AG09319 (cell line): ENCODE measurements at regions not wholly inside any gene's neighbourhood (a gene's known extent, or its start where the extent isn't known, plus 50 kb on each side); places are given as distances from the start of the nearest gene placed in this dataset.
"Not testable (repeated sequence)": the region's sequence is repeated elsewhere in the genome, so short reads cannot be mapped to it uniquely, and the experiment has no call there.

Source experiments
- DNase-seq: peaks from one replicate; pipeline ENCODE4 v3.0.0-alpha.2; 2010; ENCODE audit warnings: low read depth; ENCODE audit errors: extremely low read depth
- CTCF ChIP-seq: IDR thresholded peaks from 2 replicates; pipeline ENCODE4 v1.5.1; 2011; ENCODE audit warnings: low read depth, mild to moderate bottlenecking, inconsistent platforms, low read length, moderate library complexity

GRCh38 chr17:12195418-12195817, 174.7 kb downstream of the MAP2K4 start:
- no peak for DNase-seq
- TF ChIP-seq CTCF, result no peak

DNA sequence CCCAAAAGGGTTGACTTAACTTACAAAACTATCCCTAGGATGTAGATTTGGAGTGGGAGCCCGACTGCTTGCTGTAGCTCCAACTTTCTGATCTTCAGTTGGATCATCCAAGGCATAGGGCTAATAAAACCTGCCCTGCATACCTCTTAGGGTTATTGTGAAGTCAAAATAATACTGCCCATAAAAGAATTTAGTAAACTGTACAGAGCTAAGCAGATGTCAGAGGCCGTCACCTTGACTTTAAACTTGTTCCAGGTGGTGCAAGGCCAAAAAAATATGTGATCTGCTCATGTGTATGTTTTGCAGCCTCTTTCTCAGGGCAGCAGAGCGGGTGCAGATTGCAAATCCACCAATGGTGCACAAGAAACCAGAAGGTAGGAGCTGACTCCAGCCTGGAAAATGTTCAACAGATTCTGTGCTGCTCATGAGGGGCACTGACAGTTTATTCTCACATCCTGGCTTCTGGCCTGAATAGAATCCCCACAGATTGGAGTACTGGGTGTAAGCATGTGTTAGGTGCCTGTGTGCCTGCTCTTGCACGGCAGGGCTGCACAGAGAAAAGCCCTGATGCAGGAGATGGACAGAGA, 180.7 kb downstream of the MAP2K4 start:
- no peak for DNase-seq
- no peak for TF ChIP-seq CTCF

GRCh38 chr17:12209632-12210191, 189.0 kb downstream of the MAP2K4 start:
- no peak for DNase-seq
- no peak for TF ChIP-seq CTCF

DNA sequence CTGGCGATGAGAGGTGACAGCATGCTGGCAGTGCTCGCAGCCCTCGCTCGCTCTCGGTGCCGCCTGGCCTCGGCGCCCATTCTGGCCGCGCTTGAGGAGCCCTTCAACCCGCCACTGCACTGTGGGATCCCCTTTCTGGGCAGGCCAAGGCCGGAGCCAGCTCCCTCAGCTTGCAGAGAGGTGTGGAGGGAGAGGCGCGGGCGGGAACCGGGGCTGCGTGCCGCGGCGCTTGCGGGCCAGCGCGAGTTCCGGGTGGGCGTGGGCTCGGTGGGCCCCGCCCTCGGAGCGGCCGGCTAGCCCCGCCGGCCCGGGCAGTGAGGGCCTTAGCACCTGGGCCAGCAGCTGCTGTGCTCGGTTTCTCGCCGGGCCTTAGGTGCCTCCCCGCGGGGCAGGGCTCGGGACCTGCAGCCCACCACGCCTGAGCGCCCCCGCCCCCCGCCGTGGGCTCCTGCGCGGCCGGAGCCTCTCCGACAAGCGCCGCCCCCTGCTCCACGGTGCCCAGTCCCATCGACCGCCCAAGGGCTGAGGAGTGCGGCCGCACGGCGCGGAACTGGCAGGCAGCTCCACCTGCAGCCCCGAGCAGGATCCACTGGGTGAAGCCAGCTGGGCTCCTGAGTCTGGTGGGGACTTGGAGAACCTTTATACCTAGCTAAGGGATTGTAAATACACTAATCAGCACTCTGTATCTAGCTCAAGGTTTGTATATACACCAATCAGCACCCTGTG, 200.2 kb downstream of the MAP2K4 start:
- not testable (repeated sequence) for DNase-seq

DNA sequence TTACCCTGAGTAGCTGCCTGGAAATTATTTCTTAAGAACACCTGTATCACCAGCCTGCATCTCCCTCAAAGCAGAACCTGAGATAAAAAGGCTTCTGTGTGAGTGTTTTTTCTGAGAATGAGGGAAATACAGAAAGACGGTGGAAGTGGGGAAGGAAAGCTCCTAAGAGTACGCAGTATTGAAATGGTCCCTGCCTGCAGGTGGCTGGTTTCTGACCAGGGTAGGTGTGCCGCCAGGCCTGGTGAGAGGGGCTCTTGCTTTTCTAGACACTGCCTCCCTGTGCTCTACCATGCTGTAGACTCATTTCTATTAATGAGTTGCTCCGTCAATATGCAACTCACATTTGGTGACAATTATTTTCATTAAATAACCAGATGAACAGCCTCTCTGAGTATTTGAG, 201.7 kb downstream of the MAP2K4 start:
- DNase-seq, result no peak
- no peak for TF ChIP-seq CTCF

GRCh38 chr17:12227547-12227946, 206.9 kb downstream of the MAP2K4 start:
- TF ChIP-seq CTCF, result no peak
- DNase-seq, result no peak

DNA sequence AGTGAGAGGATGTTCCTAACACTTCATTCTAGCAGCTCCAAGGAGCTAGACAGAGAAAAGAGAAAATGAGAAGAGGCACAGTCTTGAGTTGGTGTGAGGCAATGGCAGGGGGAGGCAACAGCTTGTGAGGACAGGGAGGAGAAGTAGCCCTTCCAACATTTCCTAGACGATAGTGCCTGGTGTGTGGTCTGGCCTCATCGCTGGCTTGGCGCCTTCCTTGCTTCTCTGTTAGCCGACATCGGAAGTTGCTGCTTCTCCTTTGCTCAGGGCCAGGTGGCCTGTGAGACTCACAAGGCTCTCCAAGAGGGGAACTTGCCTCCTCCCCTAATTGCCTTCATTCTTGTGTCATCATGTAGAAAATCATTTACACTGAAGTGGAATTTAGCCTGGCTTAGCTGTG, 208.7 kb downstream of the MAP2K4 start:
- DNase-seq, result no peak
- no peak for TF ChIP-seq CTCF
